Thyroid gland (tissue), 4 donors: ENCODE measurements at regions not wholly inside any gene's neighbourhood (a gene's known extent, or its start where the extent isn't known, plus 50 kb on each side); places are given as distances from the start of the nearest gene placed in this dataset.
"Not testable (repeated sequence)": the region's sequence is repeated elsewhere in the genome, so short reads cannot be mapped to it uniquely, and the experiment has no call there.

Experiments
- DNase-seq, 2 donors: peaks; one replicate each; pipeline ENCODE4 v3.0.0-alpha.2; 2019
- H3K27ac ChIP-seq, 3 donors: fragments of 200-600 bp; sonication (generic); 1 replicate in 2 of 3; 2 replicates in 1 of 3; pipeline ENCODE4 v1.5.1; 2016 to 2019; ENCODE audit warnings: mild to moderate bottlenecking in 1 of 3, moderate library complexity in 1 of 3
- H3K27me3 ChIP-seq: fragments of 200-600 bp; sonication (generic); one replicate; pipeline ENCODE4 v1.5.1; 2019
- H3K36me3 ChIP-seq, 2 donors: fragments of 200-600 bp; sonication (generic); one replicate each; pipeline ENCODE4 v1.5.1; 2016 to 2019
- H3K4me1 ChIP-seq, 2 donors: fragments of 200-600 bp; sonication (generic); one replicate each; pipeline ENCODE4 v1.5.1; 2017 to 2019
- H3K4me3 ChIP-seq, 3 donors: fragments of 200-600 bp; sonication (generic); replicated peaks in 1 of 3; 1 replicate in 2 of 3; 2 replicates in 1 of 3; pipeline ENCODE4 v1.5.1; 2016; ENCODE audit warnings: mild to moderate bottlenecking in 1 of 3
- H3K9me3 ChIP-seq: fragments of 200-600 bp; sonication (generic); one replicate; pipeline ENCODE4 v1.5.1; 2017
- CTCF ChIP-seq, 6 experiments: fragments of 200-600 bp in 3 of 6; fragments of 450-650 bp in 3 of 6; sonication (generic) in 3 of 6; IDR thresholded peaks; one replicate each; pipeline ENCODE4 v1.5.1; 2016 to 2019; ENCODE audit warnings: antibody characterized with exemption in 6 of 6, mild to moderate bottlenecking in 2 of 6, inconsistent platforms in 1 of 6, moderate library complexity in 1 of 6
- POLR2A ChIP-seq, 2 donors: fragments of 450-650 bp; IDR thresholded peaks; one replicate each; pipeline ENCODE4 v1.6.1; 2017; ENCODE audit warnings: antibody characterized with exemption in 2 of 2, mild to moderate bottlenecking in 2 of 2, moderate library complexity in 1 of 2
- WGBS, 2 donors: methylation state at CpG; one replicate each; pipeline ENCODE4 v1.1.5; 2017; 5-methylcytosine and 5-hydroxymethylcytosine counted together
- intact Hi-C: fragments of 100-400 bp; cut with DNase I; formaldehyde crosslinking; loops from one replicate; pipeline ENCODE4 v1.15.1; 2023

GRCh38 chr11:103733889-103734288, 302.6 kb upstream of the DDI1 start:
- H3K36me3 ChIP-seq = no peaks in the 10 kb centered on the region
- 76 to 83% methylated on average over 1 of the region's 1 CpG for WGBS, 2 donors
- H3K4me3 ChIP-seq = no peak overlapping the region
- no peak for DNase-seq
- H3K27me3 ChIP-seq = no peaks in the 10 kb centered on the region
- no peaks in the 10 kb centered on the region for H3K9me3 ChIP-seq
- H3K27ac ChIP-seq = no peak overlapping the region
- TF ChIP-seq POLR2A (IDR thresholded peaks at IDR 0.05) = no peak
- TF ChIP-seq CTCF (IDR thresholded peaks at IDR 0.05) = no peak
- no peaks in the 10 kb centered on the region for H3K4me1 ChIP-seq
- intact Hi-C loops = no loop called here

- H3K4me3 ChIP-seq = no peak overlapping the region
- H3K4me1 ChIP-seq = no peaks in the 10 kb centered on the region
- 55 to 61% methylated on average over 4 of the region's 4 CpGs for WGBS, 2 donors
- H3K9me3 ChIP-seq = no peaks in the 10 kb centered on the region
- H3K27ac ChIP-seq = no peak overlapping the region
- intact Hi-C loops = no loop called here
- no peaks in the 10 kb centered on the region for H3K36me3 ChIP-seq
- DNase-seq = no peak
- TF ChIP-seq POLR2A (IDR thresholded peaks at IDR 0.05) (no peak), CTCF (IDR thresholded peaks at IDR 0.05) (no peak)
- no peaks in the 10 kb centered on the region for H3K27me3 ChIP-seq
Observed at GRCh38 chr11:103735497-103736032, 300.9 kb upstream of the DDI1 start.

- no peak overlapping the region for H3K27ac ChIP-seq
- WGBS, 2 donors = 89 to 91% methylated on average over 4 of the region's 4 CpGs
- intact Hi-C loops = no loop called here
Observed at GRCh38 chr11:103736315-103737036, 300.0 kb upstream of the DDI1 start.

GRCh38 chr11:103737037-103737622, 299.3 kb upstream of the DDI1 start:
- no peaks in the 10 kb centered on the region for H3K4me1 ChIP-seq
- TF ChIP-seq POLR2A (IDR thresholded peaks at IDR 0.05) (no peak), CTCF (IDR thresholded peaks at IDR 0.05) (no peak)
- no peak overlapping the region for H3K27ac ChIP-seq
- H3K27me3 ChIP-seq = no peaks in the 10 kb centered on the region
- DNase-seq = peak in 1 of 2 donors; percentile 18
- H3K4me3 ChIP-seq = no peak overlapping the region
- no peaks in the 10 kb centered on the region for H3K9me3 ChIP-seq
- no peaks in the 10 kb centered on the region for H3K36me3 ChIP-seq
- intact Hi-C loops = no loop called here
- WGBS, 2 donors = 33 to 52% methylated on average over 4 of the region's 4 CpGs

More at GRCh38 chr11:103736315-103737036, 300.0 kb upstream of the DDI1 start:
- DNase-seq = no peak
- TF ChIP-seq POLR2A (IDR thresholded peaks at IDR 0.05) (no peak), CTCF (IDR thresholded peaks at IDR 0.05) (no peak)
- H3K4me3 ChIP-seq = no peak overlapping the region
- H3K27me3 ChIP-seq = no peaks in the 10 kb centered on the region
- H3K9me3 ChIP-seq = no peaks in the 10 kb centered on the region
- H3K36me3 ChIP-seq = no peaks in the 10 kb centered on the region
- H3K4me1 ChIP-seq = no peaks in the 10 kb centered on the region

- Histone ChIP-seq H3K4me3 (no peak overlapping the region), H3K9me3 (no peaks in the 10 kb centered on the region), H3K4me1 (no peaks in the 10 kb centered on the region), H3K27me3 (no peaks in the 10 kb centered on the region), H3K27ac (no peak overlapping the region), H3K36me3 (no peaks in the 10 kb centered on the region)
- intact Hi-C loops = no loop called here
- TF ChIP-seq POLR2A (IDR thresholded peaks at IDR 0.05) (no peak), CTCF (IDR thresholded peaks at IDR 0.05) (no peak)
- 44 to 64% methylated on average over 3 of the region's 3 CpGs for WGBS, 2 donors
- no peak for DNase-seq
Observed at GRCh38 chr11:103737747-103738146, 298.7 kb upstream of the DDI1 start.

GRCh38 chr11:103739074-103739796, 297.2 kb upstream of the DDI1 start:
- H3K4me1 ChIP-seq, intact Hi-C loops, DNase-seq, H3K36me3 ChIP-seq, H3K9me3 ChIP-seq, H3K27ac ChIP-seq, H3K27me3 ChIP-seq, H3K4me3 ChIP-seq: not testable (repeated sequence)
- 26 to 42% methylated on average over 15 to 18 of the region's 18 CpGs for WGBS, 2 donors
